Stimulated activated CD4-positive, alpha-beta T cell treated with anti-CD3 and anti-CD28 coated beads, Interleukin-2, amount 100 ng/mL, for 24 hours (primary cell): ENCODE measurements at regions not wholly inside any gene's neighbourhood (a gene's known extent, or its start where the extent isn't known, plus 50 kb on each side); places are given as distances from the start of the nearest gene placed in this dataset.
"Not testable (repeated sequence)": the region's sequence is repeated elsewhere in the genome, so short reads cannot be mapped to it uniquely, and the experiment has no call there.

ENCODE experiments used
- DNase-seq, 2 donors: peaks; one replicate each; pipeline ENCODE4 v3.0.0-alpha.2; 2020

DNA sequence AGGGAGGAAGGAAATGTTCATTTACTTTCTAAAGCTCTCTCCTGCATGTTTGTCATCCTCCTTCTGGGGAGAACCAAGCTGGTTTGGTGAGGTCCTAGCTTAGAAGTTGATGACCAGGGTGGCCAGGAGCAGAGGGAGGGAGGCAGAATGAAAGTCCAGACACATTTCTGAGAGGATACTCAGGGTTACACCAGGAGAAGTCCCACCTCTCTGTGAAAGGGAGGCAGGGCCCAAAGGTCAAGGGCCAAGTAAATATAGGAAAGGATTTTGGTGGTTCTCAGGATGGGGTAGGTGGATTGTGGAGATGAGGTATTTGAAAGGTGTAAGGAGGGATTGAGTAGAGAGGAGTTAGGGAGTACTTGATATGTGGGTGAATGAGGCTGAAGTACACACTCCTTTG lies 58.0 kb upstream of the FBXO11 start:
- no peak for DNase-seq

DNA sequence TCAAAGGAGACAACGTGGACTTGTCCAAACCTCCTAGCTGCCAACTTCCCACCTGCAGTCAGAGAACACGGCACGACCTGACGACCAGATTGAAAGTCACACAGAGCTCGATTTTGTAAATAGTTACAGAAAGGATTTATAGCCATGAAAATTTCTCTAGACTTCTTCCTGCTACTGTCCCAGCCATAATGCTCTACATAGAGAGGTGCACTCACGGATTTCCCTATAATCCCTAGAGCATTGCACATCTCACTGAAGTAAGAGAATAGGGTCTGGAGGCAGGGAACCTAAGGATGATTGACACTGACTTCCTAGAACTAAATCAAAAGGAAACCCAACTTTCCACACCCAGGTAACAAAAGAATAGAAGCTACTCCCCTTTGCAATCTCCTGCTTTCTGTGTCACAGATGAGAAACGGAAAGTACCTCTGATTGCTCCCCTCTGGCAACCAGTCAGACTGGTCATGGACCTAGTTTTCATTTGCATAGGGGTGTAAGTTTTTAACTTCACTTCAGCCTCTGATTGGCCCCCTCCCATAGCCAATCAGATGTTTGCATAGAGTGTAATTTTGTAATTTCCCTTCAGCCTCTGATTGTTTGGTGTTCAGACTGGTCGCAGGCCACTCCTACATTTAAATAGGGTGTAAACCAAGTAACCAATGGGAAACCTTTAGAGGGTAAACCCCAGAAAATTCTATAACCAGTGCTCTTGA lies 58.6 kb upstream of the FBXO11 start:
- DNase-seq, result no peak

DNA sequence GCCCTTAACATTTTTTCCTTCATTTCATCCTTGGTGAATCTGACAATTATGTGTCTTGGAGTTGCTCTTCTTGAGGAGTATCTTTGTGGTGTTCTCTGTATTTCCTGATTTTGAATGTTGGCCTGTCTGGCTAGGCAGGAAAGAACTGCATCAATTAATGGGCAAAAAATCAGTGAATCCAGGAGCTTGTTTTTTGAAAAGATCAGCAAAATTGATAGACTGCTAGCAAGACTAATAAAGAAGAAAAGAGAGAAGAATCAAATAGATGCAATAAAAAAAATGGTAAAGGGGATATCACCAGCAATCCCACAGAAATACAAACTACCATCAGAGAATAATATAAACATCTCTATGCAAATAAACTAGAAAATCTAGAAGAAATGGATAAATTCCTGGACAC lies 70.4 kb upstream of the FBXO11 start:
- not testable (repeated sequence) for DNase-seq

DNA sequence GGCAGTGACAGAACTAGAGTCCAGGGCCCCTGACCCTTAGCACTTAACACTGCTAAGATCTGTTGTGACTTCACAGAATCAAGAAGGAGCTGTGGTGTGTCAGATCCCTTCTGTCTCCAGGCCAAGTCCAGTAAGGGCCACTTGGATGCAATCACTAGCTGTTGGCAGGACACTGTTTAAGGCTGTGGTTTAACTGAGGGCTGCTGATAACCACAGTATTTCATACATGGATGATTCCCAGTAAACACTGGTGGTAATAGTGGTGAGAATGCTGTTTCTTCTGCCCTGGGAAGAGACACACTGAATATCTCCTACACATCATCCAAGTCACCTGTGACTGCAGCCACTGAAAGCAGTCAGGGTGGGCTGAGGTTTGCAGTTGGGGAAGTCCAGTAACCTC lies 77.7 kb upstream of the FBXO11 start:
- DNase-seq, result no peak

DNA sequence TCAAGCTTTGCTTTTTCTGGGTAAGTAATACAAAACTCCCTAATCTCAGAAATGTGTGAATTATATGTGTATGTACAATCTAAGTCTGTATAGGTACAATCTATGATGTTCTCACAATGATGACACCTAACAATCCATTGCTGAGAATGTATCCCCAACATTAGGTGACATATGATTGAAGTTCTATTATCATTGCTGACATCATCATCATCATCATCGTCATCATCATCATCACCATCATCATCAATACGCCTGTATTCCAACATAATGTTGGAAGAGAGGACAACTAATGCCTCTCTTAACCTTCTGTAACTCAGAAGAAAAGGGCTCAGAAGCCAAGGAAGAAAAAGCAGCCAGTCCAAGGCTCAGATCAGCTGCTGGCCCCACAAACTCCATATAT lies 84.2 kb upstream of the FBXO11 start:
- DNase-seq, result no peak

DNA sequence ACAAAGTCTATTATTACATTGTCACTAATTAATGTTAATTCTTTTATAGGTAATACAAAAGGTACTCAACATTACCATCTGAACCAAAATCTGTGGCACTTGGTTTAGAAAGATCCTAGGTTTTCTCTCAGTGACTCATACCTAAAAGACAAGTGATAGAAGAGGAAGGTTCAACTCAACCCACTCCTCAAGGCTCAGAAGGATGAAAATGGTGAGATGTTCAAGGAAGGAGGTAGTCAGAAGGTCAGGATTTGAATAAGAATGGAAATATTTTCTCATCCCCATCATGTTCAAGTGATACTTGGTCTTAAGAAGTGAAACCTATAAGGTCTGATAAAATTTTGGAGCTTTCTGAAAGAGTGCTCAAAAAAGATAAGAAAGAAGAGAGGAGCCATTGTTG lies 86.4 kb upstream of the FBXO11 start:
- no peak for DNase-seq

DNA sequence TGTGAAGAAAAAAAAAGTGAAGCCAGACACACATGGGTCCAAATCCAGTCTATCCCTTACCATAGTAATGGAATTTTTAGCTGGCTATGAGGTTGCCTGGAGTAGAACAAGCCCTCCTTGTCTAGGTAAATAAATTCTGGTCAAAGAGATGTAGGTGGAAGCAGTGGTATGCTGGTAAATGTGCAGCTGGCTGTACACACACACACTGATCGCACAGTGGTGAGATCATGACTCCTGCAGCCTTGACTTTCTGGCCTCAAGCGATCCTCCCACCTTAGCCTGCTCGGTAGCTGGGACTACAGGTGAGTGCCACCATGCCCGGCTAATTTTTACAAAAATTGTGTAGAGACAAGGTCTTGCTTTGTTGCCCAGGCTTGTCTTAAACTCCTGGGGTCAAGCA lies 90.5 kb upstream of the FBXO11 start:
- no peak for DNase-seq

DNA sequence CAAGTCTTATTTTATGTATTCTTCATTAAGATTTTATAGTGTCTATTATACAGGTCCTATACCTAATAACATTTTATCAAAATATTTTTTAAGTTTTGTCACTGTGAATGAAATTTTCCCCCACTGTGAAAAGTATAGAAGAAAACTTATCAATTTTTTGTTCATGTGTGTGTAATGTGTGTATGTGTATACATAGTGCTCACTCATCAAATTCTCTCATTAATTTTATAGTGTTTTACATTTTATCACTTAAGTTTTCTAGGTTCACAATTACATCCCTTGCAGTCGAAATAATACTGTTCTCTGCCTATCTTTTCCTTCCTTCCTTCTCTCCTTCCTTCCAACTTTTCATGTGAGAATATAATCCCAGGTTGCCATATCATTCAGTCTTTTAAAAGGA lies 93.2 kb upstream of the FBXO11 start:
- DNase-seq, result no peak

DNA sequence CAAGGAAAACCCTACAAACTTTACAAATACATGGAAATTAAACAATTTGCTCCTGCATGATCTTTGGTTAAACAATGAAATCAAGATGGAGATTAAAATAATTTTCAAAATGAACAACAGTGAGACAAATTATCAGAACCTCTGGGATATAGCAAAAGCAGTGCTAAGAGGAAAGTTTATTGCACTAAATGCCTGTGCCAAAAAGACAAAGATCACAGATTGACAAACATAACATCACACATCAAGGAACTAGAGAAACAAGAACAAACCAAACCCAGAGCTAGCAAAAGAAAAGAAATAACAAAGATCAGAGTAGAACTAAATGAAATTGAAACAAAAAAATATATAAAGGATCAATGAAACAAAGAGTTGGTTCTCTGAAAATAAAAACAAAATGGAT lies 95.2 kb upstream of the FBXO11 start:
- DNase-seq, result no peak

DNA sequence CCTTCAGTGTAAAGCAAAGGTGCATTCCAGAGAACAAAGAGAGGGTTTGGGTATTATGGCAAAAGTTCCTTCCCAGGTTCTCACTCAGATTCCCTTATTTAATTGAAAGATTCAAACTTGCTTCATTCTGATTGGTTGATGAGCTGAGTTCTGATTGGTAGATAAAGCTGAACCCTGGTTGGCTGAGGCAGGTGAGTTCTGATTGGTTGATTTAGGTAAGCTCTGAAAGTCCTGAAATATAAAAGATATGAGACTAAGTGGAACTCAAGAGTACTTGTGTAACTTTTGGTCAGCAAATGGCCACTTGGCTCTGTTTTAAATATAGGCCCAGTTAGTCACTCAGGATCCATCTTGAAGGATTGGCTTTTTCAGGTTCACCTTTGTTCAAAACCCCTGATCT lies 99.8 kb upstream of the FBXO11 start:
- no peak for DNase-seq

DNA sequence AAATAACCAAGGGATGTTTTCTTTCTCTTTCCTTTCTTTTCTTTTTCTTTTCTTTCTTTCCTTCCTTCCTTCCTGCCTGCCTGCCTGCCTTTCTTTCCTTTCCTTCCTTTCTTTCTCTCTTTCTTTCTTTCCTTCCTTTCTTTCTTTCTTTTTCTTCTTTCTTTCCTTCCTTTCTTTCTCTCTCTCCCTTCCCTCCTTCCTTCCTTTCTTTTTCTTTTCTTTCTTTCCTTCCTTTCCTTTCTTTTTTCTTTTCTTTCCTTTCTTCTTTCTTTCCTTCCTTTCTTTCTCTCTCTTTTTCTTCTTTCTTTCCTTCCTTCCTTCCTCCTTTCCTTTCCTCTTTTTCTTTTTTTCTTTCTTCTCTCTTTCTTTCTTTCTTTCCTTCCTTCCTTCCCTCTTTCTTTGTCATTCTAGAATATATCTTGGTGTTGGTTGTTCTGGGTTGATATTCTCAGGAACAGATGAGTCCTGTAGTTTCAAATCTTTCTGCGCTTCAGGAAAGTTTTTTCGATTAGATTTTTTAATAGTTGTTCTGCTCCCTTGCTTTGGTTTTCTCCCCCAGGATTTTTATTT lies 101.5 kb upstream of the FBXO11 start:
- no peak for DNase-seq

DNA sequence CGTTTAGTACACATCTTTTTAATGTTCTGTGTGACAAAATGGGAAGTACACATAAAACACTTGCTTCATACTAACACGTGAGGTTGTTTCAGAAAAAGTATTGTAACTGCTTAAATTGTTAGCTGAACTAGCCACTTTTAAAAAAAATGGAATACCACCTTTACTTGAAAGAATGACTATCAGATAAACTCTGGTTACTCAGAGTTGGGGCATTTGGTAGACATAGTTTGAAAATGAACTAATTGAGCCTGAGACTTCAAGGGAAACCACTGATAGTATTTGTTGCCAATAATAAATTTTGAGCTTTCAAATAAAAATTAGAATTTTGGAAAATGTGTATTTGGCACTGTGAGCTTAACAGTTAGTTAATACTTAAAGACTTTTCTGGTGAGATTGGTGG lies 103.0 kb upstream of the FBXO11 start:
- no peak for DNase-seq

DNA sequence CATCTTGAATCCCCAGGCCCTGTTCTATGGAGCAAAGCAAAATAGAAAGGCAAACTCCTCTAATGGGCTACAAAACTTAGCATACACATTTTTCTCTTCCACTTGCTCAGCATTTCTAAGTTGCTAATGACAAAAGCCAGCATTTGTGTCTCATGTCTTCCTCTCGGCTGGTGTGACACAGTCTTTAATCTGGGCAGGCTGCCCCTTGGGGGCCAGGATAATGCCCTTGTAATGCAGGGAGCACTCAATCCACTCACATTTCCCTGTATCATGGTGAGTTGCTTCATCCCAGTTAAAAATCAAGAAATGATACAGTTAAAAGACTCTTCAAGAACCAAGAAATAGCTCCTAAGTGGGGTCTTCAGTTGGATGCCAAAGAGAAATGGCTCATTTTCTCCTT lies 109.1 kb upstream of the FBXO11 start:
- no peak for DNase-seq

DNA sequence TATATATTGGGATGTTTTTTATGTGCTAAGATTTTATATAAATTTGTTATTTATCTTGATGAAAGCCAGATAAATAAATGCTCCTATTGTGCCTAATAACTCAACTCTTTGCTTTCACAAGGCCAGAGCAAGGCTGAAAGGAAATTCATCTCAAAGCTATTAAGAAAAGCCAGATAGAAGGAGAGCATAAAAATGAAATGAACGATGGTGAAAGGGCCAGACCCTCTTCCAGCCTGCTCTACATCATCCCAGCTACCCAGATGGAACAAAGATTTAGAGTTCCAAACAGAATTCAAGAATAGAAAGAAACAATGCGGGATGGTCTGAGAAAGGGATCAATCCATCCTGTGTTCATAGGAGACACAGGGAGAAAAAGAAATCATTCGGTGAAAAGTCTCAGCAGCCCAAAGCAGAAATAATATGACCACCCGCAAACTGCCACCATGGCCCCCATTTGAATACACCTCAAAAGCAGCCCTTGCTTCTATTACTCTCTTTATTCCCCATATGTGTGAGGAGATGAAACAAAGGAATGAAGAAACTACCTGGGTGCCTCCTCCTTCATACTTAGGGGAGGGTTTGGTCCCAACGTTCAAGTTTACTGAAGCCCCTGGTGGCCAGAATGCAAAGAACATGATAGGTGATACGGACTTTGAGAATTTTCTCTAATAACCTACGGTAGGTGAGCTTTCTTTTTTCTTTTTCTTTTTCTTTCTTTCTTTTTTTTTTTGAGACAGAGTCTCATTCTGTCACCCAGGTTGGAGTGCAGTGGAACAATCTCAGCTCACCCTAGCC lies 110.1 kb upstream of the FBXO11 start:
- no peak for DNase-seq

DNA sequence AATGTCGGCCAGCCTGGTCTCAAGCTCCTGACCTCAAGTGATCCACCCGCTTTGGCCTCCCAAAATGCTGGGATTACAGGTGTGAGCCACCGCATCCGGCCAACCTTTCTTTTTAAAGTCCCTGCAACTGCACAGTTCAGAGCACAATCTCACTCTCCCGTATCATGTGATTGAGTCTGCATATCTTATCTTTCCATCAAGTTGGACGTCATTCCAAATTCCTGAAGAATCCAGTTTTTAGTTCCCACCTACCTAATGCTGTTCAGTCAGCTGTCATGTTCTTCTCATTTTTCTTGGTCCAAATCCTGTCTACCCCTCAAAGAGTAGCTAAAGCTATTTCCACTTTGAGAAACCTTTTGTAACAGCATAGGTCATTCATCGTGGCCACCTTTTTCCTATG lies 110.8 kb upstream of the FBXO11 start:
- DNase-seq, result no peak

DNA sequence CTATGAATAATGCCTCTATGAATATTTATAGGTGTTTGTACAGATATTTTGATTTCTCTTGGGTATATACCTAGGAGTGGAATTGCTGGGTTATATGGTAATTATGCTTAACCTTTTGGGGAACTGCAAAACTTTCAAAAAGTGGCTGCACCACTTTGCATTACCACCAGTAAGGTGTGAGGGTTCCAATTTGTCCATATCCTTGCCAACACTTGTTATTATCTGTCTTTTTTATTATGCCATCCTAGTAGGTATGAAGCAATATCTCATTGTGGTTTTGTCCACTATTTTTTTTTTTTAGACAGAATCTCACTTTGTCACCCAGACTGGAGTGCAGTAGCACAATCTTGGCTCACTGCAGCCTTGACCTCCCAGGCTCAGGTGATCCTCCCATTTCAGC lies 112.2 kb upstream of the FBXO11 start:
- DNase-seq, result no peak

DNA sequence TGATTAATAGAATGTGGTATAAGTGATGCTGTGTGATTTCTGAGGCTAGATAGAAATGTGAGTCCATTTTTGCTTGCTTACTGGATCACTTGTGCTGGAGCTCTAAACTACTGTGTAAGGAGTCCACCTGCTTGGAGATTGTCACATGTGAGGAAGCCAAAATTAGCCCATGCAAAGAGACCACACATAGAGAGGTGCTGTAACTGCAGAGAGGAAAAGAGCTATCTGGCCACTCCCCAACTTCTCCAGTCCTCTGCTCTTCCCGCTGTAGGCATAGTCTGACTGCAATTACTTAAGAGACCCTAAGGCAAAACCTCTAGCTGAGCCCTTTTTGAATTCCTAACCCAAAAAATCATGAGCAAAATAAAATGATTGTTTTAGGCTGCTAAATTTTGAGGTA lies 120.6 kb upstream of the FBXO11 start:
- no peak for DNase-seq

DNA sequence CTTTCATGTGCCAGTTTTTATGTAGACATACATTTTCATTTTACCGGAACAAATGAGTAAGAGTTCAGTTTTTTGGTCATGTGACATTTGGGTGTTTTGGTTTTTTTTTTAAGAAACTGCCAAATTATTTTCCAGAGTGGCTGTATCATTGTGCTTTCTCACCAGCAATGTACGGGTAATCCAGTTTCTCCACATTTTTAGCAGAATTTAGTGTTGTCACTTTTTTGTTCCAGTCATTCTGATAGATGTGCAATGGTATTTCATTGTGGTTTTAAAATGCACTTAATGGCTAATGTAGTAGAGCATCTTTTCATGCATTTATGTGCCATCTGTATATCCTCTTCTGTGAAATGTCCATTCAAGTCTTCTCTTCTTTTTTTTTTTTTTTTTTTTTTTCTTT lies 126.5 kb upstream of the FBXO11 start:
- DNase-seq, result no peak

DNA sequence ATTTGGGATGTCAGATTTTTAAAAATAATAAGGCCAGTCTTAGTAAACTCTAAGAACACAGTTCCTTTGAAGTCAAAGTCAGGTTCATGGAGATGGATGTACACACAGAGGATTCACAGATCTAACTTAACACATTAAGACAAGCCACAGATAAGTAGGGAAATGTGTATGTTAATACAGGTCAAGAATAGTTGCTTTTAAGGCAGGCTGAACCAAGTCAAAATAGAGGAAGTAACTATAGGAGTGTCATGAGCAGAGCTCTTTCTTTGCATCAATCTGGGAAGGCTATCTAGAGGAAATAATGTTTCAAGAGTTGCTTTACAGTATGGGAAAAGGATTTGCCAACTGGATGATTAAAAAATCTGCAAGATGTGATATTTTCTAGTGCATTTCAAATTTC lies 128.0 kb upstream of the FBXO11 start:
- DNase-seq, result no peak

DNA sequence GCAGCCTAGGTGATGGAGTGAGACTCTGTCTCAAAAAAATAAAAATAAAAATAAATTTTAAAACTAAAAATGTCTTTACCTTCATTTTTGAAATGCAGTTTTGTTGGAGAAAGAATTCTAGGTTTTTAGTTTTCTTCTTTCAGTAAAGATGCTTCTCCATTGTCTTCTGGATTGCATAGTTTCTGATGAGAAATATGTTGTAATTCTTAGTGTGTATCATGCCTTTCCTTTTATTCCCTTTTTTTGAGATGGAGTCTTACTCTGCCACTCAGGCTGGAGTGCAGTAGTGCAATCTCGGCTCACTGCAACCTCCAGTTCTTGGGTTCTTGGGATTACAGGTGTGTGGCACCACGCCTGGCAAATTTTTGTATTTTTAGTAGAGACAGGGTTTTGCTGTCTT lies 130.0 kb upstream of the FBXO11 start:
- DNase-seq, result no peak

DNA sequence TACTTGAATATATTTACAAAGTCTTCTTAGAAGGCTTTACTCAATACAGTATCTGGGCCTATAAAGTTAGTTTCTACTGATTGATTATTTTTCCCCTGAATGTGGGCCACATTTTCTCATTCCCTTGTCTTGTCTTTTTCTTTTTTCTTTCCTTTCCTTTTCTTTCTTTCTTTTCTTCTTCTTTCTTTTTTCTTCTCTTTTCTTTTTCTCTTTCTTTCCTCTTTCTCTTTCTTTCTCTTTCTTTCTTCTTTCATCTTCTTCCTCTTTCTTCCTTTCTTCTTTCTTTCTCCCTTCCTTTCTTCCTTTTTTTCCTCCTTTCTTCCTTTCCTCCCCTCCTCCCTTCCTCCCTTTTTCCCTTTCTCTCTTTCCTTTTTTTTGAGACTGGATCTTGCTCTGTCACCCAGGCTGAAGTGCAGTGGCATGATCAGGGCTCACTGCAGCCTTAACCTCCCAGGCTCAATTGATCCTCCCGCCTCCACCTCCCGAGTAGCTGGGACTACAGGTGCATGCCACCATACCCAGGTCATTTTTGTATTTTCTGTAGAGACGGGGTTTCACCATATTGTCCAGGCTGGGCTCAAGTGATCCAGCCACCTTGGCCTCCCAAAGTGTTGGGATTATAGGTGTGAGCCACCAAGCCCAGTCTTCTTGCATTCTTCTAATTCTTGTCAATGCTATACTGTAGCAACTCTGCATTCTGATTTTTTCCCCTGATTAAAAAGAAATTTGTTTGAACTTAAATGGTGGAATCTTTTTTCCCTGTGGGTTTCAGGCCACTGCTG lies 133.1 kb upstream of the FBXO11 start:
- DNase-seq, result no peak

DNA sequence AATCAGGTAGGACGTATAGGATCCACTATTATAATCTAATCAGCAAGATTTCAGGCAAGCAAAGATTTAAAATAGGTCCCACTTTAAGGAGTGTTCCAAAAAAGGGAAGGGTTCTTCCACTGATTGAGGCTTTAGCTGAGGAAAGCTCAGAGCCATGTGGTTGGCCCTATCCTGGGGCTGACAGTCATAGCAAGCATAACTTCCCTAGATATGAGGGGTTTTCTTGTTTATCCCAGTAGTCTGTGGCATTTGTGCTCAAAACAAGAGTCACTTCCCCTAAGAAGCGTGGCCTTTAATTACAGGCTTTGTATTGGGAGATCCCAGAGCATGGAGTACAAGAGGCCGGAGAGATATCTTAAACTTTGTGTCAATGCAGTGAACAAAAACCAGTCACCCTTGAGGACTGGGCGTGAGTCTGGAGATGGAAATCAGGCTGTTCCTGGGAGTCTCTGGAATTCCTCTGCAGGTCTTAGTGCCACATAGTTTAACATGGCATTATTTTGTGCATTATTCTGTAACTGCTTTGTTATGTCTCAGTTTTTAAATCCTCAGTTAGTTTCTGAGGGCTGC lies 136.9 kb upstream of the FBXO11 start:
- DNase-seq, result no peak

DNA sequence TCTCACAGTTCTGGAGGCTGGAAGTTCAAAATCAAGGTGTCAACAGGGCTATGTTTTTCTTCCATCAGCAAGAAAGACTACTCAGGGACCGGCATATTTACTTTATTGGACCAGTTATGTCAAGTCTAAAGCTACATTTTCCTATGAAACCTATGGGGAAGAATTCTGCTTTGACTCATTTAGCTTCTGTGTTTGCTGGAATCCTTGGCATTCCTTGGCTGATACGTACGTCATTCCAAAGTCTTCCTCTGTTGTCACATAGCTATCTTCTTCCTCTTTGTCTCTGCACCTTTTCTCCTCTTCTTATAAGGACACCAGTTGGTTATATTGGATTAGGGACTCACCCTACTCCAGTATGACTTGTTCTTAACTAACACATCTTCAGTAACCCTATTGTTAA lies 137.4 kb upstream of the FBXO11 start:
- no peak for DNase-seq
